ENCODE measurements at regions not wholly inside any gene's neighbourhood (a gene's known extent, or its start where the extent isn't known, plus 50 kb on each side); places are given as distances from the start of the nearest gene placed in this dataset.
"Not testable (repeated sequence)": the region's sequence is repeated elsewhere in the genome, so short reads cannot be mapped to it uniquely, and the experiment has no call there.

- TF ChIP-seq, protein P1, sequence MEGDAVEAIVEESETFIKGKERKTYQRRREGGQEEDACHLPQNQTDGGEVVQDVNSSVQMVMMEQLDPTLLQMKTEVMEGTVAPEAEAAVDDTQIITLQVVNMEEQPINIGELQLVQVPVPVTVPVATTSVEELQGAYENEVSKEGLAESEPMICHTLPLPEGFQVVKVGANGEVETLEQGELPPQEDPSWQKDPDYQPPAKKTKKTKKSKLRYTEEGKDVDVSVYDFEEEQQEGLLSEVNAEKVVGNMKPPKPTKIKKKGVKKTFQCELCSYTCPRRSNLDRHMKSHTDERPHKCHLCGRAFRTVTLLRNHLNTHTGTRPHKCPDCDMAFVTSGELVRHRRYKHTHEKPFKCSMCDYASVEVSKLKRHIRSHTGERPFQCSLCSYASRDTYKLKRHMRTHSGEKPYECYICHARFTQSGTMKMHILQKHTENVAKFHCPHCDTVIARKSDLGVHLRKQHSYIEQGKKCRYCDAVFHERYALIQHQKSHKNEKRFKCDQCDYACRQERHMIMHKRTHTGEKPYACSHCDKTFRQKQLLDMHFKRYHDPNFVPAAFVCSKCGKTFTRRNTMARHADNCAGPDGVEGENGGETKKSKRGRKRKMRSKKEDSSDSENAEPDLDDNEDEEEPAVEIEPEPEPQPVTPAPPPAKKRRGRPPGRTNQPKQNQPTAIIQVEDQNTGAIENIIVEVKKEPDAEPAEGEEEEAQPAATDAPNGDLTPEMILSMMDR (IDR thresholded peaks at IDR 0.05 in 2 of 3, conservative IDR thresholded peaks at IDR 0.05 in 1 of 3; ENCODE audit: insufficient read depth in 2 of 3, low read depth in 1 of 3, low read length in 3 of 3), result not testable (repeated sequence)
- not testable (repeated sequence) for TF ChIP-seq SRSF9 (IDR thresholded peaks at IDR 0.05; ENCODE audit: borderline replicate concordance, low read depth, low read length); EP300 (IDR thresholded peaks at IDR 0.05; ENCODE audit: low read length); COPS2 (conservative IDR thresholded peaks at IDR 0.05); LCOR (CRISPR knock-in tag; IDR thresholded peaks at IDR 0.05); POLR2A (conservative IDR thresholded peaks at IDR 0.05); SMAD1 (IDR thresholded peaks at IDR 0.05; ENCODE audit: low read depth, low read length, partially characterized antibody); EZH2 (IDR thresholded peaks at IDR 0.05; ENCODE audit: borderline replicate concordance, low read depth, low read length); FOXM1 (IDR thresholded peaks at IDR 0.05; ENCODE audit: low read depth); FOXM1 (CRISPR knock-in tag; IDR thresholded peaks at IDR 0.05; ENCODE audit: low read depth); ETS1 (conservative IDR thresholded peaks at IDR 0.05; ENCODE audit: control insufficient read depth, low read depth, low read length)
These were observed 117.6 kb downstream of the GNL3L start for GRCh38 chrX:54647607-54648006.

Measured in K562 (cell line).